ENCODE measurements at regions not wholly inside any gene's neighbourhood (a gene's known extent, or its start where the extent isn't known, plus 50 kb on each side); places are given as distances from the start of the nearest gene placed in this dataset.
"Not testable (repeated sequence)": the region's sequence is repeated elsewhere in the genome, so short reads cannot be mapped to it uniquely, and the experiment has no call there.

GRCh38 chr7:57646901-57647246, 196.9 kb downstream of the ZNF716 start:
- no peak overlapping the region for H2BK15ac ChIP-seq (ENCODE audit: low read length)
- H3K4me2 ChIP-seq (ENCODE audit: insufficient read depth, low read length, poor library complexity, severe bottlenecking): no peak overlapping the region
- no peak overlapping the region for H2AFZ ChIP-seq (ENCODE audit: low read length)
- no peak for DNase-seq (ENCODE audit: low spot score)
- H3K9ac ChIP-seq (ENCODE audit: low read depth, low read length, poor library complexity): no peak overlapping the region
- WGBS, 2 donors (ENCODE audit: extremely low coverage in 2 of 2, insufficient read length in 2 of 2, insufficient replicate concordance in 1 of 2): no CpG with 5 or more reads among the region's 24 CpGs
- H3K27ac ChIP-seq (replicated peaks; ENCODE audit: low read length): no peak overlapping the region
- no peak overlapping the region for H3K18ac ChIP-seq (ENCODE audit: low read length)
- peaks cover 0 to 25% of the 10 kb centered on the region in 2 donors for H3K9me3 ChIP-seq (replicated peaks in 1 of 2; ENCODE audit: control insufficient read depth in 2 of 2, insufficient read depth in 1 of 2, low read depth in 1 of 2, low read length in 2 of 2)
- H3K27me3 ChIP-seq (ENCODE audit: control insufficient read depth in 3 of 3, insufficient read depth in 3 of 3, low read depth in 1 of 3, low read length in 3 of 3): no peaks in the 10 kb centered on the region
- H3K79me1 ChIP-seq (ENCODE audit: low read depth, low read length): no peaks in the 10 kb centered on the region
- no peak overlapping the region for H2BK5ac ChIP-seq (ENCODE audit: low read length)
- no peaks in the 10 kb centered on the region for H3K4me1 ChIP-seq (ENCODE audit: control insufficient read depth in 2 of 2, insufficient read depth in 1 of 2, low read depth in 1 of 2, low read length in 2 of 2)
- no peak overlapping the region for H3K4me3 ChIP-seq (ENCODE audit: low read length in 2 of 2)
- no peaks in the 10 kb centered on the region for H3K36me3 ChIP-seq (replicated peaks in 1 of 2; ENCODE audit: control insufficient read depth in 2 of 2, insufficient read depth in 2 of 2, low read length in 2 of 2)
- no peak overlapping the region for H3K14ac ChIP-seq (ENCODE audit: low read length)
- H2AK5ac ChIP-seq (ENCODE audit: low read depth, low read length): no peak overlapping the region
- no peak overlapping the region for H4K8ac ChIP-seq (ENCODE audit: low read depth, low read length)
- H2BK120ac ChIP-seq (ENCODE audit: low read depth, low read length): no peak overlapping the region
- H3K23ac ChIP-seq (ENCODE audit: low read depth, low read length, poor library complexity): no peak overlapping the region
- no peak overlapping the region for H4K91ac ChIP-seq (ENCODE audit: low read depth, low read length, poor library complexity)
- no peak overlapping the region for H3K4ac ChIP-seq (ENCODE audit: low read length)
- H2BK12ac ChIP-seq (ENCODE audit: low read length): no peak overlapping the region

- H3K14ac ChIP-seq (ENCODE audit: low read length); DNase-seq (ENCODE audit: low spot score); H3K18ac ChIP-seq (ENCODE audit: low read length); H3K23ac ChIP-seq (ENCODE audit: low read depth, low read length, poor library complexity); H3K4ac ChIP-seq (ENCODE audit: low read length); H3K9ac ChIP-seq (ENCODE audit: low read depth, low read length, poor library complexity); H4K8ac ChIP-seq (ENCODE audit: low read depth, low read length); H2AFZ ChIP-seq (ENCODE audit: low read length); H2BK12ac ChIP-seq (ENCODE audit: low read length); H3K4me2 ChIP-seq (ENCODE audit: insufficient read depth, low read length, poor library complexity, severe bottlenecking); H3K27me3 ChIP-seq (ENCODE audit: control insufficient read depth in 3 of 3, insufficient read depth in 3 of 3, low read depth in 1 of 3, low read length in 3 of 3); H2BK5ac ChIP-seq (ENCODE audit: low read length); H2AK5ac ChIP-seq (ENCODE audit: low read depth, low read length); H3K36me3 ChIP-seq (replicated peaks in 1 of 2; ENCODE audit: control insufficient read depth in 2 of 2, insufficient read depth in 2 of 2, low read length in 2 of 2); H4K91ac ChIP-seq (ENCODE audit: low read depth, low read length, poor library complexity); H3K79me1 ChIP-seq (ENCODE audit: low read depth, low read length); H2BK15ac ChIP-seq (ENCODE audit: low read length); H3K4me3 ChIP-seq (ENCODE audit: low read length in 2 of 2); H2BK120ac ChIP-seq (ENCODE audit: low read depth, low read length); H3K27ac ChIP-seq (replicated peaks; ENCODE audit: low read length); H3K4me1 ChIP-seq (ENCODE audit: control insufficient read depth in 2 of 2, insufficient read depth in 1 of 2, low read depth in 1 of 2, low read length in 2 of 2): not testable (repeated sequence)
- H3K9me3 ChIP-seq (replicated peaks in 1 of 2; ENCODE audit: control insufficient read depth in 2 of 2, insufficient read depth in 1 of 2, low read depth in 1 of 2, low read length in 2 of 2): peaks cover 0 to 29% of the 10 kb centered on the region in 2 donors
- no CpG with 5 or more reads among the region's 17 CpGs for WGBS, 2 donors (ENCODE audit: extremely low coverage in 2 of 2, insufficient read length in 2 of 2, insufficient replicate concordance in 1 of 2)
Observed at GRCh38 chr7:57650401-57650800, 200.4 kb downstream of the ZNF716 start.

- H3K27ac ChIP-seq (replicated peaks; ENCODE audit: low read length): no peak overlapping the region
- no peak overlapping the region for H2BK15ac ChIP-seq (ENCODE audit: low read length)
- no peak overlapping the region for H4K91ac ChIP-seq (ENCODE audit: low read depth, low read length, poor library complexity)
- H3K4me3 ChIP-seq (ENCODE audit: low read length in 2 of 2): no peak overlapping the region
- DNase-seq (ENCODE audit: low spot score): no peak
- no peak overlapping the region for H4K8ac ChIP-seq (ENCODE audit: low read depth, low read length)
- no peak overlapping the region for H2BK5ac ChIP-seq (ENCODE audit: low read length)
- H3K79me1 ChIP-seq (ENCODE audit: low read depth, low read length): no peaks in the 10 kb centered on the region
- no peak overlapping the region for H3K9ac ChIP-seq (ENCODE audit: low read depth, low read length, poor library complexity)
- no peak overlapping the region for H3K23ac ChIP-seq (ENCODE audit: low read depth, low read length, poor library complexity)
- no peaks in the 10 kb centered on the region for H3K36me3 ChIP-seq (replicated peaks in 1 of 2; ENCODE audit: control insufficient read depth in 2 of 2, insufficient read depth in 2 of 2, low read length in 2 of 2)
- no peak overlapping the region for H3K4me2 ChIP-seq (ENCODE audit: insufficient read depth, low read length, poor library complexity, severe bottlenecking)
- no peaks in the 10 kb centered on the region for H3K27me3 ChIP-seq (ENCODE audit: control insufficient read depth in 3 of 3, insufficient read depth in 3 of 3, low read depth in 1 of 3, low read length in 3 of 3)
- no peak overlapping the region for H3K14ac ChIP-seq (ENCODE audit: low read length)
- H2AFZ ChIP-seq (ENCODE audit: low read length): no peak overlapping the region
- no peak overlapping the region for H2AK5ac ChIP-seq (ENCODE audit: low read depth, low read length)
- no peaks in the 10 kb centered on the region for H3K4me1 ChIP-seq (ENCODE audit: control insufficient read depth in 2 of 2, insufficient read depth in 1 of 2, low read depth in 1 of 2, low read length in 2 of 2)
- no CpG with 5 or more reads among the region's 28 CpGs for WGBS, 2 donors (ENCODE audit: extremely low coverage in 2 of 2, insufficient read length in 2 of 2, insufficient replicate concordance in 1 of 2)
- H2BK12ac ChIP-seq (ENCODE audit: low read length): no peak overlapping the region
- H3K9me3 ChIP-seq (replicated peaks in 1 of 2; ENCODE audit: control insufficient read depth in 2 of 2, insufficient read depth in 1 of 2, low read depth in 1 of 2, low read length in 2 of 2): peaks cover 0 to 29% of the 10 kb centered on the region in 2 donors
- H2BK120ac ChIP-seq (ENCODE audit: low read depth, low read length): no peak overlapping the region
- no peak overlapping the region for H3K18ac ChIP-seq (ENCODE audit: low read length)
- H3K4ac ChIP-seq (ENCODE audit: low read length): no peak overlapping the region
Observed at GRCh38 chr7:57651006-57651405, 201.0 kb downstream of the ZNF716 start.

- H3K27me3 ChIP-seq (ENCODE audit: control insufficient read depth in 3 of 3, insufficient read depth in 3 of 3, low read depth in 1 of 3, low read length in 3 of 3); H3K27ac ChIP-seq (replicated peaks; ENCODE audit: low read length); H2BK15ac ChIP-seq (ENCODE audit: low read length); H2BK5ac ChIP-seq (ENCODE audit: low read length); H2AK5ac ChIP-seq (ENCODE audit: low read depth, low read length); H3K9ac ChIP-seq (ENCODE audit: low read depth, low read length, poor library complexity); H3K4ac ChIP-seq (ENCODE audit: low read length); DNase-seq (ENCODE audit: low spot score); H4K8ac ChIP-seq (ENCODE audit: low read depth, low read length); H3K4me1 ChIP-seq (ENCODE audit: control insufficient read depth in 2 of 2, insufficient read depth in 1 of 2, low read depth in 1 of 2, low read length in 2 of 2); H2BK12ac ChIP-seq (ENCODE audit: low read length); H3K14ac ChIP-seq (ENCODE audit: low read length); H3K36me3 ChIP-seq (replicated peaks in 1 of 2; ENCODE audit: control insufficient read depth in 2 of 2, insufficient read depth in 2 of 2, low read length in 2 of 2); H3K18ac ChIP-seq (ENCODE audit: low read length); H3K79me1 ChIP-seq (ENCODE audit: low read depth, low read length); H4K91ac ChIP-seq (ENCODE audit: low read depth, low read length, poor library complexity); H3K23ac ChIP-seq (ENCODE audit: low read depth, low read length, poor library complexity); H2AFZ ChIP-seq (ENCODE audit: low read length); H3K4me3 ChIP-seq (ENCODE audit: low read length in 2 of 2); H2BK120ac ChIP-seq (ENCODE audit: low read depth, low read length); H3K4me2 ChIP-seq (ENCODE audit: insufficient read depth, low read length, poor library complexity, severe bottlenecking): not testable (repeated sequence)
- no CpG with 5 or more reads among the region's 19 CpGs for WGBS, 2 donors (ENCODE audit: extremely low coverage in 2 of 2, insufficient read length in 2 of 2, insufficient replicate concordance in 1 of 2)
- peaks cover 0 to 29% of the 10 kb centered on the region in 2 donors for H3K9me3 ChIP-seq (replicated peaks in 1 of 2; ENCODE audit: control insufficient read depth in 2 of 2, insufficient read depth in 1 of 2, low read depth in 1 of 2, low read length in 2 of 2)
Observed at GRCh38 chr7:57651611-57652010, 201.6 kb downstream of the ZNF716 start.
